ENCODE measurements at regions not wholly inside any gene's neighbourhood (a gene's known extent, or its start where the extent isn't known, plus 50 kb on each side); places are given as distances from the start of the nearest gene placed in this dataset.

DNA sequence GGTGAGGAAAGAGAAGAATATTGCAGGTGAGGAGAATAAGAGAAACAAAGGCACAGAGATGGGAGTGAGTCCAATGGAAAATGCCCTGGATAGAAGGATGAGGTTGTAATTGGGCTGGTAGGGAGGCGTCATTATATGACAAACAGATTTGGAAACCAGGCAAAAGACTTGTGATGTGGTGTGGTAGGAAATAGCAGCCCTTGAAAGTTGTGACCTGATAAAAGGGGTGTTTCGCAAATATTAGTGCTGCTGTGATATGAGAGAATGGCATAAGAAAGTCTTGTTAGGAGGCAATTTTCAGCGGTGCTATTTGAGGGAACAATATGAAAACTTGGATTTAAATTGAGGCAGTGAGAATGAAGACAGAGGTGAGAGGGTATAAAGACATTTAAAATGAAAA lies 217.5 kb upstream of the ACTBL2 start:
- DNase-seq (ENCODE audit: low spot score) = no peak

DNA sequence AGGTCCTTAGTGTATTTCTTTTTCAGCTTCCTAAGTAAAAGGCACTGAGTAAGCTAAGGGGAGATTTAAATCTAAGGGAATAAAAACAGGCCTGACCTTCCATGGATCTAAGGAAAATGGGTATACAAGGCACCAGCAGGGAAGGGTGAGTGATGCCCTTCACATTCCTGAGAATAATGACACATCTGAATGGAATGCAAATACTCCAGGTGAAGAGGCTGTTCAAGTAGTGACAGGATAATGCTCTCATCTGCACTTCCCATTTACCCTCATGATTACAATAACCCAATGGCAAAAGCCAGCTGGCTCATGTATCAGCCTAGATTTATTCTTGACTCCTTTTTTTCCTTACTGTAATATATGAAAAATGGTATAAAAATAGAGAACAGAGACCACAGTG lies 216.2 kb upstream of the ACTBL2 start:
- DNase-seq (ENCODE audit: low spot score) = no peak

DNA sequence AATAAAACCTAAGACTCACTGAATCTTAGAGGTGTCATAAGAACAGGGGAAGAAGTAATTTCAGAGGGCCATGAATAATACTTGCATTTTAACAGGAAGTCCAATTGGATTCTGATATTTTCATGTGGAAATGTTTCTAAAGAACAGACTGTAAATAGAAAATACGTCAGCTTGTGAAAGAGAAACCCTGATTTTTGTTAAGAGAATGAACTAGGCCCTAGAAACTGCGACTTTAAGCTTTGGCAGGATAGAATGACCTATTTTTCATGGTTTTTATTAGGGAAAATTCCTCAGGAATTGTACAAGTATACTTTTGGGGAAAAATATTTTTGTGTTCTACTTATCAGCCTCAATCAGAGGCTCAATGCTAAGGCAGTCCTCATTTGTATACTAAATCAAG lies 215.5 kb upstream of the ACTBL2 start:
- DNase-seq (ENCODE audit: low spot score) = no peak

DNA sequence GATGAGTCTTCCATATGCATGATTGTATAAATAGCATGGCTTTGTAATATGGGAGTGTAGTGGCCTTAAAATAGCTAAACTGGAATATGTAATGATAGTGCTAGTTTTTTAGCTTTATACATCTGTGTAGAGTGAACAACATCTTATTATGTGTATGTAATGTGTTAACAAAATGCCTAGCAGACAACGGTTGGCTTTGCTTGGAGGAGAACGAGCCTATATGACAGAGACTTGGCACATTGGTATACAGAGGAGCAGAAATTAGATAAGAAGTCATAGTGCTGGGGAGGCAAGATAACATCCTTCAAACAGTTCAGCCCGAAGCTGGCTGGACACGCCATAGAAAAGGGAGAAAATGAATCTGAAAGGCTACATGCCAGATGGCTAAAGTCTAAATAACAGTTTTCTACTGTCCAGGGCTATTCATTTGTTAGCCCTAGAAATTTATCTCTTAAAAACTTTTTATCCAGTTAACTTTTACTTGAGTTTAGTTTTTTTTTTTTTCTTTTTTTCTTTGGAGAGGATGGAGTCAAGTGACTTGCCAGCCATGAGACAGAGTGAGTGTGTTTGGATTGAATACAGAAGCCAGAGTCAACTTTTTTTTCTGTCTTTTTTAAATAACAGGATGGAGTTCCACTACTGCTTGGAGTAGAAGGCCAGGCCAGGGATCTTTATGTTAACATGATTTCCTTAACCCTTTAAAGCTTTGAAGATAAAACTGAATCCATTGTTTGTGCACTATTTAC lies 214.4 kb upstream of the ACTBL2 start:
- DNase-seq (ENCODE audit: low spot score) = no peak

DNA sequence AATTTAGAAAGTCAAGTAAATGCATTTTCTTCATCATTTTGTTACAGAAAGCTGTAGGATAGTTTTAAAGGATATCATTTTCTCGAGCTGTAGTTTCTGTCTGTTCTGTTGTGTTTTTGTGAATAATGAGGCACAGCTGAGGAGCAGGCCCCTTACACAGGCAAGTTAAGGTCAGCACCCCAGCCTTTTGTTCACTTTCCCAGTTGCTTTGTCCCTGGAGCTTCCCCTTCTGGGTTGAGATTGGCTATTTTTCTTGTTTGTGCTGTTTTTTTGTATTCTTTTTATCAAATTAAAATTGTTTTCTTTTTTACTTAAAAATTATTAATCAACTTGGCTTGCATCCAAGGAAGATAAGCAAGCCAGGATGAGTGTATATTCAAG lies 213.8 kb upstream of the ACTBL2 start:
- DNase-seq (ENCODE audit: low spot score) = no peak

GRCh38 chr5:57695706-57696388 lies 213.2 kb upstream of the ACTBL2 start:
- DNase-seq (ENCODE audit: low spot score) = no peak

GRCh38 chr5:57695179-57695578 lies 212.6 kb upstream of the ACTBL2 start:
- no peak for DNase-seq (ENCODE audit: low spot score)

- no peak for DNase-seq (ENCODE audit: low spot score)
Observed at GRCh38 chr5:57693488-57694305, 211.1 kb upstream of the ACTBL2 start.

DNA sequence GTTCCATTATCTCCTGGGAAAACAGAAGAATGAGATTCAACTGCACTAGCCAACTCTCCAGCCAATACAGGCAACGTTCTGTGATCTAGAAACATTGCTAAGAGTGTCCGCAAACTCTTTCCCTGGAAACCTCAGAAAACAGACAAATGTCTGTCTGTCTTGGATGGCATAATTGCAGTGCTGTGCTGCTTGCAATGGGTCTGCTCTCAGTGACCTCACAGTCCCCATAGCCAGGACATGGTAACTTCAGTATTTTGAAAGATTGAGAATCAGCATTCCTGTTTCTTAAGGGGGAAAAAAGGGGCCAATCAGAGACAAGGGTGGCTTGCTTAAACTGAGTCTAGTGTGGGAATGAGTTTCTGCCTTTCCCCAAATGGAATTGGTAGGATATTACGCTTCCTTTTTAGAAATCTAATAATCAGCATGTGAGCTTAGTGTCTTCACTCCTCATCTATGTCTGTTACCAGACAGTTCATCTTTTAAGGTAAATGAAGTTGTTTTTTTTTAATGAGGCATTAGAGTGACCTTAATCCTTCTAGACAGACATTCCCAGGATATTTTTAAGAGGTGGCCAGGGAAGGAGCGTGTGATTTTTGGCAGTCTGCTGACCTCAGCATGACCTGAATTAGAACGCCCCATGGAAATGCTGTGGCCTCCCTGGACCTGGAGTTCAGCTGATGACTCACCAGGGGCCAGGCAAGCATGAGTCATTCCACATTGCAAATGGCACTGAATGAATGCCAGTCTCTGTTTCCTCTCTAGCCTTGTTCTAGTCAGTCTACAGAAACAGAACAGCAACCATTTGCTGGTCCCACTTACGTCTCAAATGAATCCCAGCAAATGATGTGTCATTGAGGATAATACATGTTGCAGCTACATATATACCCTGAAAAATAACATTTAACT lies 210.2 kb upstream of the ACTBL2 start:
- DNase-seq (ENCODE audit: low spot score) = no peak

DNA sequence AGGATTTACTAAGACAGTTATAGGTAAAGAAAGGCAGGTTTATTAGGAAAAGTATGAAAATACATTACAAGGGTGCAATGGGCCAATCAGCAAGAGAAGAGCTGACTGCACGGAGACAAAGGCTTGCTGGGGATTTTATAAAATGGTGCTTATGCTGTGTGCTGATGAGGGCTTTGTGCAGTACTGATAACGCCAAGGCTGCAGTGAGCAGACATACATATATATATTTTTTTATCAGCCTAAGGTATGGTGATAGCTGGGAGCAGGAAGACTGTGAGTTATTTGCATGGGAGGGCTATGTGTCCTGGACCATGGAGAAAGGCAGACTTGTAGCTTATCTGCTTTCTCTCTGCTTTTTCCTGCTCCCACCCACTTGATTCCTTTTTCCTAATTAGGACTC lies 208.1 kb upstream of the ACTBL2 start:
- no peak for DNase-seq (ENCODE audit: low spot score)

GRCh38 chr5:57687596-57687995 lies 205.0 kb upstream of the ACTBL2 start:
- no peak for DNase-seq (ENCODE audit: low spot score)

GRCh38 chr5:57685516-57686255 lies 203.1 kb upstream of the ACTBL2 start:
- DNase-seq (ENCODE audit: low spot score) = no peak

- DNase-seq (ENCODE audit: low spot score) = no peak
Observed at GRCh38 chr5:57684299-57684702, 201.7 kb upstream of the ACTBL2 start.

DNA sequence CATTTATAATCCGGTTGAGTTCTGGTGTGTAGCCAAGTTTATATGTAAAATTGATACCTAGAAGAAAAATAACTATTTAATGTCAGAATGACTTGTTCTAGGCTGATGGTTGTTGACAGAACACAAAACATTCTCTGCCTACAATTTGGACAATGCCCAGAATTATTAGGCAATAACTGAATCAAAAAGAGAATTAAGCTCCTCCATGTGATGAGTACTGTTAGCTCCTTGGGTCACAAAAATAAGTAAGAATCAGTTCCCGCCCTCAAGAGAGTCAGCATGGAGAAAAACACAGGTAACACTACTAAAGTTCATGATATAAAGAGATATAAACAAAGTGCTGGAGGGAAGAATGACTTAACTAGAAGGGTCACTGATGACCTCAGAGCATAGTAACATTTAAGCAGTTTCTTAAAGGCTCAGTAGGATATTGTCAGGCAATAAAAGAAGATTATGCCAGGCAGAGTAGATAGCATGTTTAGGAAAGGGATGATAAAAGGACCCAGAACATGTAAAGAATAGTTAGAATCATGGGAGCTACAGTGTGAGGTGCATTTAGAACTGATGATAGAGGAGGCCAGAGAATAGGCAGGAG lies 200.5 kb upstream of the ACTBL2 start:
- no peak for DNase-seq (ENCODE audit: low spot score)

DNA sequence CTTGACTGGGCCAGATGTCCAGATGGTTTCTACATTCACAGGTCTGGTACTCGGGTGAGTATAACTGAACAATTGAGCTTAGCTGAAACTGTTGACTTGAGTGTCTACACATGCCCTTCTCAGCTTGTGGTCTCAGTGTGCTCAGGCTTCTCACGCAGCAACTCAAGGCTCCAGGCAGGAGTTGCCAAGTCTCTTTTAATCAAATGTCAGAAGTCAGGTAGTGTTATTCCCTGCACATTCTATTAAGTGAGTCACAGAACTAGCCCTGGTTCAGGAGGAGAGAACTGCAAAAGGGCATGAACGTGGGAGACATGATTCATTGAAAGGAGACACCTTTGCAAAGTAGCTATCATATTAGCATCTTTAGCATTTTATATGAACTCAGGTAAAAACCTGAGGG lies 199.3 kb upstream of the ACTBL2 start:
- no peak for DNase-seq (ENCODE audit: low spot score)

DNA sequence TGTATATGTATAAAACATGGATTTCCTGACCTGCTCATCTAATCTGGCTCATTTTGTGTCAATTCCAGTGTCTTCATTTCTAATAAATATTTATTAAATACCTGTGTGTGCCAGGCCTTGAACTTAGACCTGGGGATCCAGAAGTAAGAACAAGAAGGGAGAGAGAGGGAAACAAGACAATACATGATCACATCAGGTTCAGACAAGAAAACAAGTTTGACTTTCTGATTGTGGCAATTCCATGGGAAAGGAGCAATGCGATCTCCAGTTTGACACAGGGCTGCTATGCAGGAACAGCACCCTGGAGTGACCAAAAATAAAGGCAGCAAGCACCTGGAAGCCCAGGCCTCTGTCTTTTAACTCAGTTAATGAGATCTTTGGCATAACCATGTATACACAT lies 198.1 kb upstream of the ACTBL2 start:
- no peak for DNase-seq (ENCODE audit: low spot score)

DNA sequence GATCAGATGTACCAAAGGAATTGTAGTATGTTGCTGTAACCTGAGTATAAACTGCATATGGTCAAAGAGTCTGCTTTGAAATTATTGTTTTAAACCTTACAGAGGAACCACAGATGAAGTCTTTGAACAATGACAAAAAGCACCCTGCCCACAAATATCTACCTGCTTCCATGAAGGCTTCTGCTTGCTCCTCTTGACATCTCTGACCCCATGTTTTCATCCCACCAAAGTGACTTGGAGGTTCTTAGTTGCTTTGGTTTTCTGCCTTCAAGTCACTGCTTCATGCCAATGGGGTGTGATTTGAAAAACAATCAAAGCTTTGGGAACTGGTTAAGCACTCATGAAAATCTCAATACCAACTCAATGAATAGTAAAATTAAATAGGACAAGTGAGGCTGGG lies 194.6 kb upstream of the ACTBL2 start:
- DNase-seq (ENCODE audit: low spot score) = no peak

GRCh38 chr5:57676222-57677098 lies 193.8 kb upstream of the ACTBL2 start:
- no peak for DNase-seq (ENCODE audit: low spot score)

DNA sequence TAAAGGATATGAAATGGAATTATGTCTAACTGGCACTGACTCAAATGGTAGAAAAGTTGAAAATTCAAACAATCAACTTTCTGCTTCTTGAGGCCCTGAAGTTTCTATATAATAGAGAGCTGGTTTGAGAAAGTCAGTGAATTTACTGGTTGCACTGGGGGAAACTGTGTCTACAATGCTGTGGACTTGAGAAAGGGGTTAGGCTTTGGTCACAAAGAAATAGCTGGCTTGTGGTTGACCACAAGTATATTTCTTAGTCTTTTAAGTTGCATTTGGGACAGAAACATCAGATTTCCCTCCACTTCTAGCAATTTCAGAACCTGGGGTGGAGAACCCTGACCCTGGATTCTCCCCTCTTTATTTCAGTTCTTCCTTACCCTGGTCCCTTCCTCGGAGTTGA lies 192.6 kb upstream of the ACTBL2 start:
- DNase-seq (ENCODE audit: low spot score) = no peak

- DNase-seq (ENCODE audit: low spot score) = no peak
Observed at GRCh38 chr5:57671371-57671770, 188.8 kb upstream of the ACTBL2 start.
